Loucy (cell line): ENCODE measurements at regions not wholly inside any gene's neighbourhood (a gene's known extent, or its start where the extent isn't known, plus 50 kb on each side); places are given as distances from the start of the nearest gene placed in this dataset.
"Not testable (repeated sequence)": the region's sequence is repeated elsewhere in the genome, so short reads cannot be mapped to it uniquely, and the experiment has no call there.

Experiments
- H2AFZ ChIP-seq: fragments of 200-600 bp; sonication (generic); 2 replicates; pipeline ENCODE4 v1.6.0; 2016; ENCODE audit warnings: antibody characterized with exemption, mild to moderate bottlenecking, low read length, moderate library complexity
- H3F3A ChIP-seq: fragments of 200-600 bp; 2 replicates; pipeline ENCODE4 v1.6.0; 2016; ENCODE audit warnings: antibody characterized with exemption, low read depth, mild to moderate bottlenecking
- H3K27me3 ChIP-seq: fragments of 200-600 bp; sonication (generic); 2 replicates; pipeline ENCODE4 v1.6.1; 2014; ENCODE audit warnings: low read length, mild to moderate bottlenecking; ENCODE audit not compliant: insufficient read depth, poor library complexity, severe bottlenecking
- H3K36me3 ChIP-seq: fragments of 200-600 bp; sonication (generic); 2 replicates; pipeline ENCODE4 v1.6.1; 2016; ENCODE audit warnings: low read length; ENCODE audit not compliant: insufficient read depth
- H3K4me1 ChIP-seq: fragments of 200-600 bp; sonication (generic); 2 replicates; pipeline ENCODE4 v1.5.1; 2014; ENCODE audit warnings: low read length, mild to moderate bottlenecking; ENCODE audit not compliant: insufficient read depth, poor library complexity, severe bottlenecking
- H3K4me2 ChIP-seq: fragments of 200-600 bp; sonication (generic); 2 replicates; pipeline ENCODE4 v1.6.0; 2014; ENCODE audit warnings: antibody characterized with exemption, low read length, low read depth, mild to moderate bottlenecking; ENCODE audit not compliant: poor library complexity, severe bottlenecking
- H3K4me3 ChIP-seq: fragments of 200-600 bp; sonication (generic); 2 replicates; pipeline ENCODE4 v1.5.1; 2014; ENCODE audit warnings: low read length, mild to moderate bottlenecking, mixed read lengths; ENCODE audit not compliant: poor library complexity, severe bottlenecking
- H3K79me2 ChIP-seq: fragments of 200-600 bp; sonication (generic); 2 replicates; pipeline ENCODE4 v1.6.1; 2014; ENCODE audit warnings: low read length; ENCODE audit not compliant: insufficient read depth
- H3K9ac ChIP-seq: fragments of 200-600 bp; sonication (generic); 2 replicates; pipeline ENCODE4 v1.6.0; 2014; ENCODE audit warnings: mild to moderate bottlenecking, low read depth, low read length, moderate library complexity; ENCODE audit not compliant: poor library complexity, severe bottlenecking
- H3K9me2 ChIP-seq: fragments of 200-600 bp; sonication (generic); replicated peaks from 2 replicates; pipeline ENCODE4 v1.6.1; 2016; ENCODE audit warnings: low read depth, low read length, mixed read lengths
- H3K9me3 ChIP-seq: fragments of 200-600 bp; sonication (generic); 2 replicates; pipeline ENCODE4 v1.6.1; 2014; ENCODE audit warnings: mild to moderate bottlenecking, antibody characterized with exemption, low read length, low read depth; ENCODE audit not compliant: insufficient read depth
- H4K20me1 ChIP-seq: fragments of 200-600 bp; sonication (generic); 2 replicates; pipeline ENCODE4 v1.6.0; 2014; ENCODE audit warnings: antibody characterized with exemption, low read length, mild to moderate bottlenecking; ENCODE audit not compliant: insufficient read depth, poor library complexity, severe bottlenecking
- EZH2phosphoT487 ChIP-seq: fragments of 200-600 bp; IDR thresholded peaks from 2 replicates; pipeline ENCODE4 v1.6.1; 2018; ENCODE audit warnings: antibody characterized with exemption, mild to moderate bottlenecking, moderate library complexity, borderline replicate concordance
- TF ChIP-seq, protein P1 (sequence below): fragments of 200-600 bp; sonication (generic); conservative IDR thresholded peaks from 2 replicates; pipeline ENCODE4 v1.5.1; 2014; ENCODE audit warnings: mild to moderate bottlenecking, antibody characterized with exemption, low read length

DNA sequence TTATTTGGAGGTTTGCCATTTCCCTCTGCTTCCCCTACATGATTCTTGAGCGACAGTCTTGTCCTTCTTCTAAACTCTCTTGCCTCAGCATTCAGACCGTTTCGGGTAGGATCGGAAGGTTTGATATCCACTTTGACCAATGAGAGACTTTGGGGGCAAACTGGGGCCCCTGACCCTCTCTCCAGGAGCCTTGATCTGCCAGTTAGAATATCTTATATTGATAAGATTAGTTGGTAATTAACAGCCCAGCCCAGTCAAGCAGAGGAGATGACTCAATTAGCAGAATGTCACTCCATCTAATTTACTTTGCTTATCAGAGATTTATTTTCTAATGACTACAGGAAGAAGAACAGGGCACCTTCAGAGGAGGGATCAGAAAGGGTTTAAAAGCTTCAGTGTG lies 532.8 kb downstream of the XYLT1 start:
- TF ChIP-seq, protein P1, sequence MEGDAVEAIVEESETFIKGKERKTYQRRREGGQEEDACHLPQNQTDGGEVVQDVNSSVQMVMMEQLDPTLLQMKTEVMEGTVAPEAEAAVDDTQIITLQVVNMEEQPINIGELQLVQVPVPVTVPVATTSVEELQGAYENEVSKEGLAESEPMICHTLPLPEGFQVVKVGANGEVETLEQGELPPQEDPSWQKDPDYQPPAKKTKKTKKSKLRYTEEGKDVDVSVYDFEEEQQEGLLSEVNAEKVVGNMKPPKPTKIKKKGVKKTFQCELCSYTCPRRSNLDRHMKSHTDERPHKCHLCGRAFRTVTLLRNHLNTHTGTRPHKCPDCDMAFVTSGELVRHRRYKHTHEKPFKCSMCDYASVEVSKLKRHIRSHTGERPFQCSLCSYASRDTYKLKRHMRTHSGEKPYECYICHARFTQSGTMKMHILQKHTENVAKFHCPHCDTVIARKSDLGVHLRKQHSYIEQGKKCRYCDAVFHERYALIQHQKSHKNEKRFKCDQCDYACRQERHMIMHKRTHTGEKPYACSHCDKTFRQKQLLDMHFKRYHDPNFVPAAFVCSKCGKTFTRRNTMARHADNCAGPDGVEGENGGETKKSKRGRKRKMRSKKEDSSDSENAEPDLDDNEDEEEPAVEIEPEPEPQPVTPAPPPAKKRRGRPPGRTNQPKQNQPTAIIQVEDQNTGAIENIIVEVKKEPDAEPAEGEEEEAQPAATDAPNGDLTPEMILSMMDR, result no peak
- no peak for TF ChIP-seq EZH2phosphoT487
- H3K4me2 ChIP-seq, result no peak overlapping the region
- no peaks in the 10 kb centered on the region for H3K36me3 ChIP-seq
- H3F3A ChIP-seq, result no peaks in the 10 kb centered on the region
- no peaks in the 10 kb centered on the region for H3K4me1 ChIP-seq
- H3K9me2 ChIP-seq, result no peaks in the 10 kb centered on the region
- no peaks in the 10 kb centered on the region for H3K27me3 ChIP-seq
- no peaks in the 10 kb centered on the region for H4K20me1 ChIP-seq
- no peaks in the 10 kb centered on the region for H3K9me3 ChIP-seq
- H3K9ac ChIP-seq, result no peak overlapping the region
- no peak overlapping the region for H2AFZ ChIP-seq
- no peak overlapping the region for H3K4me3 ChIP-seq
- no peaks in the 10 kb centered on the region for H3K79me2 ChIP-seq

DNA sequence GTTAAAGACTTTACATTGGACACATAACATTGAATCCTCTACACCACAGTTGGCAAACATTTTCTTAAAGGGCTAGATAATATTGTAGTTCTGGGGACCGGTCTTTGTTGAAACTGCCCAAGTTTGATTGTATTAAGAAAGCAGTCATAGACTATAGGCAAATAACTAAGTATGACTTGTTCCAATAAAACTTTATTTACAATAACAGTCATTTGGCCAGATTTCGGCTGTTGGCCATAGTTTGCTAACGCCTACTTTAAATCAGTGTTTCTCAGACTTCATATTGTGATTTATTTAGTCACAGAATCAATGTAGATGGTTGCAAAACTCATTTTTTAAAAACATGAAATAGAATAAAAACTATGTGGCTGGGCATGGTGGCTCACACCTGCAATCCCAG lies 531.8 kb downstream of the XYLT1 start:
- Histone ChIP-seq H3K9me3 (no peaks in the 10 kb centered on the region), H2AFZ (no peak overlapping the region), H3K9me2 (no peaks in the 10 kb centered on the region), H3K27me3 (no peaks in the 10 kb centered on the region), H3K79me2 (no peaks in the 10 kb centered on the region), H3K4me3 (no peak overlapping the region), H4K20me1 (no peaks in the 10 kb centered on the region), H3F3A (no peaks in the 10 kb centered on the region), H3K4me2 (no peak overlapping the region), H3K4me1 (no peaks in the 10 kb centered on the region), H3K9ac (no peak overlapping the region), H3K36me3 (no peaks in the 10 kb centered on the region)
- no peak for TF ChIP-seq EZH2phosphoT487
- TF ChIP-seq, protein P1, result no peak

DNA sequence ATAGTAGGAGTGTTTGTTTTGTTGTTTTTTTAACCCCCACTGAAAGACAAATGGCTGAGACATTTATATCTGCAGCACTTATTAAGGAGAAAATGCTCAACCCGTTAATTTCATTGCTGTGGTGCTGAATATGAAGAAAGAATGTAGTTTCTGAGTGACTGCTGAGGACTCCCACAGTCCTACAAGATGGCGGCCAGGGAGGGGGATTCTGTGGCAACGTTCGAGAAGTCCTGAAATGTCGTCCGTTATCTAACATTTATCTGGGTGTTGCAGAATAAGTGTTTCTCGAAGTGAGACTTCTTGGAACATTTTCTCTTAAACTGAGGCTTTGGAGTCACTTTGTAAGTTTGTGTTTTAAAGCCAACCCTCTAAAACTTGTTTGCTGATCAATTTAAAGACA lies 530.4 kb downstream of the XYLT1 start:
- no peaks in the 10 kb centered on the region for H3K27me3 ChIP-seq
- H3F3A ChIP-seq, result no peaks in the 10 kb centered on the region
- H3K36me3 ChIP-seq, result no peaks in the 10 kb centered on the region
- no peak overlapping the region for H2AFZ ChIP-seq
- H3K79me2 ChIP-seq, result no peaks in the 10 kb centered on the region
- no peak overlapping the region for H3K4me3 ChIP-seq
- no peak overlapping the region for H3K9ac ChIP-seq
- H4K20me1 ChIP-seq, result no peaks in the 10 kb centered on the region
- H3K4me2 ChIP-seq, result no peak overlapping the region
- no peaks in the 10 kb centered on the region for H3K9me2 ChIP-seq
- no peaks in the 10 kb centered on the region for H3K9me3 ChIP-seq
- H3K4me1 ChIP-seq, result no peaks in the 10 kb centered on the region
- TF ChIP-seq EZH2phosphoT487, result no peak
- TF ChIP-seq, protein P1, result no peak

DNA sequence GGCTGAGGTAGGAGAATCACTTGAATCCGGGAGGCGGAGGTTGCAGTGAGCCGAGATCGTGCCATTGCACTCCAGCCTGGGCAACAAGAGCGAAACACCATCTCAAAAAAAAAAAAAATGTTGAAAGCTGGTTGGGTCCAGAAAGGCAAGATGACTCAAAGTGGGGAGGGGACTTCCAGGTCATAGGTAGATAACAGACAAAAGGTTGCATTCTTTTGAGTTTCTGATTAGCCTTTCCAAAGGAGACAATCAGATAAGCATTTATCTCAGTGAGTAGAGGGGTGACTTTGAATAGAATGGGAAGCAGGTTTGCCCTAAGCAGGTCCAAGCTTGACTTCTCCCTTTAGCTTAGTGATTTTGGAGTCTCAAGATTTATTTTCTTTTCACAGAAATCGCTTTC lies 527.9 kb downstream of the XYLT1 start:
- H4K20me1 ChIP-seq, H3K9me2 ChIP-seq, H3K27me3 ChIP-seq, H3F3A ChIP-seq, H2AFZ ChIP-seq, H3K79me2 ChIP-seq, H3K4me2 ChIP-seq, H3K9ac ChIP-seq, H3K4me1 ChIP-seq, H3K9me3 ChIP-seq, H3K36me3 ChIP-seq, H3K4me3 ChIP-seq: not testable (repeated sequence)
